ENCODE measurements at regions not wholly inside any gene's neighbourhood (a gene's known extent, or its start where the extent isn't known, plus 50 kb on each side); places are given as distances from the start of the nearest gene placed in this dataset.

DNA sequence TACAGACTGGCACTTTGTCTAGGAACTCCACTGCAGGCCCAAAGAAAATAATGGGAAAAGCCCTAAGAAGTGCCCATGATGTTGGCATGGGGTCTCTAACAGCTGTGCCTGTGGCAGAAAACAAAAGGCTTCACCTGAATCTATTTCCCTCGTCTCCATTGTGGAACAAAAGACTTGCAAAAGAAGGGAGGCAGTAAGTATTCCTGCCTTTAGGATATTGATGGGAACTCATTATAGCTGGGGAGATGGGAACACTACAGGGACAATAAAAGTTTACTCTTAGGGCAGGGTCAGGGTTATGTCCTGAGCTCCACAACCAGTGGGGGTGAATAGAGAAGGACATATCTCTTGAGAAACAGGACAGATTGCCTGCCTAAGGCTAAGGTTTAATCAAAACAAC, 930.6 kb upstream of the EPHA6 start:
- Histone ChIP-seq H3K9me3 (ENCODE audit: control insufficient read depth, low read length) (no peaks in the 10 kb centered on the region), H2AFZ (no peak overlapping the region), H3K27ac (no peak overlapping the region), H3K36me3 (ENCODE audit: control insufficient read depth, insufficient read depth, low read length) (no peaks in the 10 kb centered on the region), H3K4me2 (ENCODE audit: low read length) (no peak overlapping the region), H3K27me3 (ENCODE audit: control insufficient read depth, insufficient read depth, low read length) (no peaks in the 10 kb centered on the region), H3K79me2 (no peaks in the 10 kb centered on the region), H3K9ac (no peak overlapping the region), H3K4me3 (ENCODE audit: low read depth, low read length) (no peak overlapping the region), H3K4me1 (no peaks in the 10 kb centered on the region)
- TF ChIP-seq, protein P1, sequence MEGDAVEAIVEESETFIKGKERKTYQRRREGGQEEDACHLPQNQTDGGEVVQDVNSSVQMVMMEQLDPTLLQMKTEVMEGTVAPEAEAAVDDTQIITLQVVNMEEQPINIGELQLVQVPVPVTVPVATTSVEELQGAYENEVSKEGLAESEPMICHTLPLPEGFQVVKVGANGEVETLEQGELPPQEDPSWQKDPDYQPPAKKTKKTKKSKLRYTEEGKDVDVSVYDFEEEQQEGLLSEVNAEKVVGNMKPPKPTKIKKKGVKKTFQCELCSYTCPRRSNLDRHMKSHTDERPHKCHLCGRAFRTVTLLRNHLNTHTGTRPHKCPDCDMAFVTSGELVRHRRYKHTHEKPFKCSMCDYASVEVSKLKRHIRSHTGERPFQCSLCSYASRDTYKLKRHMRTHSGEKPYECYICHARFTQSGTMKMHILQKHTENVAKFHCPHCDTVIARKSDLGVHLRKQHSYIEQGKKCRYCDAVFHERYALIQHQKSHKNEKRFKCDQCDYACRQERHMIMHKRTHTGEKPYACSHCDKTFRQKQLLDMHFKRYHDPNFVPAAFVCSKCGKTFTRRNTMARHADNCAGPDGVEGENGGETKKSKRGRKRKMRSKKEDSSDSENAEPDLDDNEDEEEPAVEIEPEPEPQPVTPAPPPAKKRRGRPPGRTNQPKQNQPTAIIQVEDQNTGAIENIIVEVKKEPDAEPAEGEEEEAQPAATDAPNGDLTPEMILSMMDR (IDR thresholded peaks at IDR 0.05), result no peak

DNA sequence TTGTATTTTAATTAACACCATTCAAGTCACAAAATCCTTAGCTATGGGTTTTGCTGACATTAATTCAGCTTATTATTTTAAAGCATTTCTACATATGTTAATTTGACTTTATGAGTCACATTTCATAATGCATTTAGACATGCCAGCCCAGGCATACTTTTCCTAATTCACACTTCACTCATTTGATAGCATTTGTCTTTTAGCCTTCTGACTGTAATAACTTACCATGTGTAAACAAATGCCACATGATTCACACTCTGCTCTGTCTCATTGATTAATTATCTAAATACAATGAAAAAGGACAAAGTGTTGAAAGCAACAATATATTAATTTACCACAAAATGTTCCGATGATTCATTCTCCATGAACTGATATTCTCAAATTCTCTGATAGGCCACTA, 927.8 kb upstream of the EPHA6 start:
- TF ChIP-seq, protein P1 (IDR thresholded peaks at IDR 0.05), result no peak
- Histone ChIP-seq H3K4me3 (ENCODE audit: low read depth, low read length) (no peak overlapping the region), H3K27me3 (ENCODE audit: control insufficient read depth, insufficient read depth, low read length) (no peaks in the 10 kb centered on the region), H3K79me2 (no peaks in the 10 kb centered on the region), H3K36me3 (ENCODE audit: control insufficient read depth, insufficient read depth, low read length) (no peaks in the 10 kb centered on the region), H3K9me3 (ENCODE audit: control insufficient read depth, low read length) (no peaks in the 10 kb centered on the region), H3K27ac (no peak overlapping the region), H3K4me2 (ENCODE audit: low read length) (no peak overlapping the region), H2AFZ (no peak overlapping the region), H3K9ac (no peak overlapping the region), H3K4me1 (no peaks in the 10 kb centered on the region)

DNA sequence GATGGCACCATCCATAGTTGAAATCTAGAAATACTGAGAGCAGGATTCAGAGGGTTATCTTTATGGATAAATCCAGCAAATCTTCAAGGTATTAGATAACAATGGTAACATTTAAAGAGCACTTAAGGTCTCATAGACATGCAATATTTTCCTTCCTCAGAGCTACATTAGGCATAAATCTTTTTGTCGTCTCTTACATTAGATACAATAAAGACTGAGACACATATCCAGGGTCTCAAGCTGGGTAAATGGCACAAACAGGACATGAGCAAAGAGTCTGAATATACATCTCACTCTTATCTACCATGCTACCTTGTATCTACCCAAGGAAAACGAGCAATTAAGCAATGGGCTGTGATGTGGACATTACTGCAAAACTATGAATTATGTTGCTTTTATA, 927.3 kb upstream of the EPHA6 start:
- TF ChIP-seq, protein P1 (IDR thresholded peaks at IDR 0.05), result no peak
- no peak overlapping the region for H3K4me3 ChIP-seq (ENCODE audit: low read depth, low read length)

DNA sequence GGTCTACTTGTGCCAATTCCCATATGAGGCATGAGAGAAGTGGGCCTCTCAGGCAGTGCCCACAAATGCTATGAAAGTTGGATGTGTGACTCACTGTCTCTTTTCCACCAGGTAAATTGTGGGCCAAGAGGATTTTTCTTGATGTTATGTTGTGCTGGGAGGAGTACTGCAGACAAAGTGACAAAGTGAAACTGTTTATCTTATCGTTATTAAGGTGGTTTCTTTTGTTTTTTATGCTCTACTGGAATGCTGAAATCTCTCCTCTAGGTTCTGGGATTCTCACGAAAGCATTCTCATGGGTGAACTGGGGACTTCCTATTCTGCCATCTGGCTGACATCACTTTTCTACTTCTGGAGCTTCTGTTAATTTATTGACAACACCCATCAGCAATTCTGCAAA, 919.6 kb upstream of the EPHA6 start:
- Histone ChIP-seq H3K79me2 (no peaks in the 10 kb centered on the region), H3K27me3 (ENCODE audit: control insufficient read depth, insufficient read depth, low read length) (no peaks in the 10 kb centered on the region), H3K4me2 (ENCODE audit: low read length) (no peak overlapping the region), H3K36me3 (ENCODE audit: control insufficient read depth, insufficient read depth, low read length) (no peaks in the 10 kb centered on the region), H3K9ac (no peak overlapping the region), H3K4me3 (ENCODE audit: low read depth, low read length) (no peak overlapping the region), H2AFZ (no peak overlapping the region), H3K4me1 (no peaks in the 10 kb centered on the region), H3K27ac (no peak overlapping the region), H3K9me3 (ENCODE audit: control insufficient read depth, low read length) (no peaks in the 10 kb centered on the region)
- TF ChIP-seq, protein P1 (IDR thresholded peaks at IDR 0.05), result no peak

More for the DNA sequence above, 927.3 kb upstream of the EPHA6 start:
- no peak overlapping the region for H3K27ac ChIP-seq
- H3K36me3 ChIP-seq (ENCODE audit: control insufficient read depth, insufficient read depth, low read length), result no peaks in the 10 kb centered on the region
- H3K9me3 ChIP-seq (ENCODE audit: control insufficient read depth, low read length), result no peaks in the 10 kb centered on the region
- no peak overlapping the region for H2AFZ ChIP-seq
- H3K4me1 ChIP-seq, result no peaks in the 10 kb centered on the region
- H3K27me3 ChIP-seq (ENCODE audit: control insufficient read depth, insufficient read depth, low read length), result no peaks in the 10 kb centered on the region
- no peaks in the 10 kb centered on the region for H3K79me2 ChIP-seq
- no peak overlapping the region for H3K9ac ChIP-seq
- no peak overlapping the region for H3K4me2 ChIP-seq (ENCODE audit: low read length)

DNA sequence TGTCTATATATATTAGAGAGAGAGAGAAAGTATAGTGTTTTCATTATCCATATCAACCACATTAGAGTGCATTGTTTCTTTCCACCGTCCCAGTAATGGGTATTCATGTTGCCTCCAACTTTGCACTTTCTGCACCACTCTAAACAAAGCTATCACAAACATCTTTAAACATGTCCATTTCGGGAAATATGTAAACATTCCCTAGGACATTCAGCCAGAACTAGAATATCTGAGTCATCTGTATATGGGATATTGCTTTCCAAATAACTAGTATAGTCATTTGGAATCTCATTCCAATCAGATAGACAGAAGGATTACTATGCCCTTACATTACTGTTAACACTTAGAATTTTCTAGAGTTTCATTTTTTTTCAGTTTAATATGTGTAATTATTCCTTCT, 914.9 kb upstream of the EPHA6 start:
- no peaks in the 10 kb centered on the region for H3K27me3 ChIP-seq (ENCODE audit: control insufficient read depth, insufficient read depth, low read length)
- H3K4me2 ChIP-seq (ENCODE audit: low read length), result no peak overlapping the region
- TF ChIP-seq, protein P1 (IDR thresholded peaks at IDR 0.05), result no peak
- H3K9ac ChIP-seq, result no peak overlapping the region
- no peaks in the 10 kb centered on the region for H3K9me3 ChIP-seq (ENCODE audit: control insufficient read depth, low read length)
- no peaks in the 10 kb centered on the region for H3K79me2 ChIP-seq
- H2AFZ ChIP-seq, result no peak overlapping the region
- H3K27ac ChIP-seq, result no peak overlapping the region
- no peak overlapping the region for H3K4me3 ChIP-seq (ENCODE audit: low read depth, low read length)
- H3K4me1 ChIP-seq, result no peaks in the 10 kb centered on the region
- H3K36me3 ChIP-seq (ENCODE audit: control insufficient read depth, insufficient read depth, low read length), result no peaks in the 10 kb centered on the region

Data from parathyroid adenoma (tissue), 2 donors.